Hepatocyte (in vitro differentiated cells): ENCODE measurements at regions not wholly inside any gene's neighbourhood (a gene's known extent, or its start where the extent isn't known, plus 50 kb on each side); places are given as distances from the start of the nearest gene placed in this dataset.
A peak's percentile ranks its signal among the peaks of the same experiment; 100 is the strongest.

Source experiments
- DNase-seq: peaks from one replicate; pipeline ENCODE4 v3.0.0-alpha.2; 2016; ENCODE audit warnings: low spot score
- H2AFZ ChIP-seq: fragments of 200-600 bp; sonication (generic); 2 replicates; pipeline ENCODE4 v1.6.0; 2016; ENCODE audit warnings: antibody characterized with exemption, mild to moderate bottlenecking
- H3K27ac ChIP-seq: fragments of 200-600 bp; sonication (generic); 2 replicates; pipeline ENCODE4 v1.5.1; 2016; ENCODE audit warnings: mild to moderate bottlenecking
- H3K27me3 ChIP-seq: fragments of 200-600 bp; sonication (generic); 2 replicates; pipeline ENCODE4 v1.6.1; 2016
- H3K36me3 ChIP-seq: fragments of 200-600 bp; sonication (generic); replicated peaks from 2 replicates; pipeline ENCODE4 v1.5.1; 2016; ENCODE audit warnings: low read depth; ENCODE audit not compliant: insufficient read depth
- H3K4me1 ChIP-seq: fragments of 200-600 bp; sonication (generic); 2 replicates; pipeline ENCODE4 v1.5.1; 2016; ENCODE audit warnings: mild to moderate bottlenecking, moderate library complexity; ENCODE audit not compliant: insufficient read depth
- H3K4me2 ChIP-seq: fragments of 200-600 bp; sonication (generic); 2 replicates; pipeline ENCODE4 v1.6.0; 2016
- H3K4me3 ChIP-seq: fragments of 200-600 bp; sonication (generic); 2 replicates; pipeline ENCODE4 v1.5.1; 2016; ENCODE audit warnings: mild to moderate bottlenecking
- H3K79me2 ChIP-seq: fragments of 200-600 bp; sonication (generic); 2 replicates; pipeline ENCODE4 v1.6.0; 2017; ENCODE audit warnings: mild to moderate bottlenecking
- H3K9me2 ChIP-seq: fragments of 200-600 bp; sonication (generic); replicated peaks from 2 replicates; pipeline ENCODE4 v1.6.0; 2017; ENCODE audit warnings: mild to moderate bottlenecking; ENCODE audit not compliant: insufficient read depth
- H3K9me3 ChIP-seq: fragments of 200-600 bp; sonication (generic); 2 replicates; pipeline ENCODE4 v1.5.1; 2016; ENCODE audit warnings: low read depth, mild to moderate bottlenecking
- H4K20me1 ChIP-seq: fragments of 200-600 bp; sonication (generic); 2 replicates; pipeline ENCODE4 v1.6.0; 2016; ENCODE audit warnings: mild to moderate bottlenecking; ENCODE audit not compliant: insufficient read depth, poor library complexity, severe bottlenecking
- EZH2 ChIP-seq: fragments of 200-600 bp; sonication (generic); IDR thresholded peaks from 2 replicates; pipeline ENCODE4 v1.6.1; 2016; ENCODE audit warnings: antibody characterized with exemption, mild to moderate bottlenecking, borderline replicate concordance
- EZH2phosphoT487 ChIP-seq: fragments of 200-600 bp; sonication (generic); IDR thresholded peaks from one replicate; pipeline ENCODE4 v1.6.1; 2018; ENCODE audit warnings: antibody characterized with exemption, mild to moderate bottlenecking, low read depth, moderate library complexity; ENCODE audit not compliant: unreplicated experiment, severe bottlenecking
- WGBS: methylation state at CpG from one replicate; pipeline ENCODE4 v1.1.6; 2016; ENCODE audit warnings: low lambda C conversion rate; ENCODE audit errors: missing lambda C conversion rate; 5-methylcytosine and 5-hydroxymethylcytosine counted together
- TF ChIP-seq, protein P1 (sequence below): fragments of 200-600 bp; sonication (generic); IDR thresholded peaks from 2 replicates; pipeline ENCODE4 v1.5.1; 2016; ENCODE audit warnings: antibody characterized with exemption, mild to moderate bottlenecking; ENCODE audit not compliant: poor library complexity

DNA sequence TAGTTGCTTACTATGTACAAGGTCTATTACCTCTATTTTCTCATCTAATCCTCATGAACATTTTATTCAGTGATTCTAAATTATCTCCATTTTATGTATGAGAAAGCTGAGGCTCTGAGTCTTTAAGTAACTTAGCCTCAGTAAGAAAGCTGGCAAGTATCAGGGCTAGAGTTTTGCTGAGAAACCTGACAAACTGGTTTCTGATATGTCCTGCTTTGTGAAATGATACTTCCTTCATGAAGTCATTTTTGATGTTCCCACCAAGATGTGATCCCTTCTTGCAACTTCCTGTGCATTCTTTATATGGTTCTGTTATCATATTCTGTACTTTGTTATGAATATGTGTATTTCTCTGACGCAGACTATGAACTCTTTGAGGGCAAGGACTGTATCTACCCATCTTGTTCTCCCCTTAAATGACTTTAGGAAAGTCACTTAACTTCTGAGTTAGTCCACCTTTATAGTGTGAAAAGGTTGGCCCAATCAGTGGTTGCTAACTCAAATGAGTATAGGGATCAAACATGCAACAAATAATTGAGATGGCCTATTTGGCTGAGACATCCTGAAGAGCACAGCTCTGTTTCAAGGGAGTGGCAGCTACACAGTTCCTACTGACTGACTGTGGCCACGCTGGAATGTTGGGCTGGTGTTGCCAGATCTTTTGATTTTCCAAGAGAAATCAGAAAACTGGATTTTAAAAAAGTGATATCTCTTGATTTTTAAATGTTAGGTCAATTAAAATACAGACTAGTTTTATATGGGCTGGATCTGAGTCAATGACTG lies 127.9 kb upstream of the AMOT start:
- Histone ChIP-seq H3K4me2 (no peak overlapping the region), H3K36me3 (no peaks in the 10 kb centered on the region), H3K9me3 (no peaks in the 10 kb centered on the region), H3K4me3 (no peak overlapping the region), H3K27ac (peak overlapping the region; percentile 45), H3K79me2 (no peaks in the 10 kb centered on the region), H3K27me3 (no peaks in the 10 kb centered on the region), H2AFZ (no peak overlapping the region), H3K4me1 (peaks cover 15% of the 10 kb centered on the region), H4K20me1 (no peaks in the 10 kb centered on the region), H3K9me2 (no peaks in the 10 kb centered on the region)
- peak; percentile 21 for DNase-seq
- 80% methylated on average over 2 of the region's 2 CpGs for WGBS
- TF ChIP-seq, protein P1, sequence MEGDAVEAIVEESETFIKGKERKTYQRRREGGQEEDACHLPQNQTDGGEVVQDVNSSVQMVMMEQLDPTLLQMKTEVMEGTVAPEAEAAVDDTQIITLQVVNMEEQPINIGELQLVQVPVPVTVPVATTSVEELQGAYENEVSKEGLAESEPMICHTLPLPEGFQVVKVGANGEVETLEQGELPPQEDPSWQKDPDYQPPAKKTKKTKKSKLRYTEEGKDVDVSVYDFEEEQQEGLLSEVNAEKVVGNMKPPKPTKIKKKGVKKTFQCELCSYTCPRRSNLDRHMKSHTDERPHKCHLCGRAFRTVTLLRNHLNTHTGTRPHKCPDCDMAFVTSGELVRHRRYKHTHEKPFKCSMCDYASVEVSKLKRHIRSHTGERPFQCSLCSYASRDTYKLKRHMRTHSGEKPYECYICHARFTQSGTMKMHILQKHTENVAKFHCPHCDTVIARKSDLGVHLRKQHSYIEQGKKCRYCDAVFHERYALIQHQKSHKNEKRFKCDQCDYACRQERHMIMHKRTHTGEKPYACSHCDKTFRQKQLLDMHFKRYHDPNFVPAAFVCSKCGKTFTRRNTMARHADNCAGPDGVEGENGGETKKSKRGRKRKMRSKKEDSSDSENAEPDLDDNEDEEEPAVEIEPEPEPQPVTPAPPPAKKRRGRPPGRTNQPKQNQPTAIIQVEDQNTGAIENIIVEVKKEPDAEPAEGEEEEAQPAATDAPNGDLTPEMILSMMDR: no peak
- TF ChIP-seq EZH2phosphoT487: no peak
- no peak for TF ChIP-seq EZH2

DNA sequence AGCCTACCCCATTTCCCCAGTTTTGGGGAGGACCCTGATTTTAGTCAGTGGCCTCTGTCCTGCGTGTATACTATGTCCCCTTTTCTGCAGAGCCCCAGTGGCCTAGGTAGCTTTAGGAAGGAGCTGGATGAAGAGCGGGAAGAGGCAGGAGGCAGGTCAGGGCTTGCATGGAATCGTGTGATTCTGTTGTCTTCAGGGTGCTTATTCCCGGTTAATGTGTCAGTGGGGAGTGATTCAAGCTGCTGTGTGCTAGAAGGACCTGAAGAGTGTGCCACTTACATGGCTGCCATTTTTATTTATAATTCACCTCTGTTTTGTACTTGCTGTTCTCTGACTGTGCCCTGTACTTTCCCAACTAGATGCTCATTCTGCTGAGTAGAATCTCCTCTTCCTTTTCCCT lies 127.3 kb upstream of the AMOT start:
- H3K9me3 ChIP-seq: no peaks in the 10 kb centered on the region
- peaks cover 15% of the 10 kb centered on the region for H3K4me1 ChIP-seq
- no peak for TF ChIP-seq EZH2
- TF ChIP-seq, protein P1: no peak
- no peak for TF ChIP-seq EZH2phosphoT487
- 89% methylated on average over 4 of the region's 4 CpGs for WGBS
- H3K27ac ChIP-seq: peak overlapping the region; percentile 45
- no peaks in the 10 kb centered on the region for H3K27me3 ChIP-seq
- DNase-seq: no peak
- H3K4me3 ChIP-seq: no peak overlapping the region
- H2AFZ ChIP-seq: no peak overlapping the region
- H3K4me2 ChIP-seq: no peak overlapping the region
- no peaks in the 10 kb centered on the region for H4K20me1 ChIP-seq
- no peaks in the 10 kb centered on the region for H3K9me2 ChIP-seq
- no peaks in the 10 kb centered on the region for H3K36me3 ChIP-seq
- no peaks in the 10 kb centered on the region for H3K79me2 ChIP-seq

DNA sequence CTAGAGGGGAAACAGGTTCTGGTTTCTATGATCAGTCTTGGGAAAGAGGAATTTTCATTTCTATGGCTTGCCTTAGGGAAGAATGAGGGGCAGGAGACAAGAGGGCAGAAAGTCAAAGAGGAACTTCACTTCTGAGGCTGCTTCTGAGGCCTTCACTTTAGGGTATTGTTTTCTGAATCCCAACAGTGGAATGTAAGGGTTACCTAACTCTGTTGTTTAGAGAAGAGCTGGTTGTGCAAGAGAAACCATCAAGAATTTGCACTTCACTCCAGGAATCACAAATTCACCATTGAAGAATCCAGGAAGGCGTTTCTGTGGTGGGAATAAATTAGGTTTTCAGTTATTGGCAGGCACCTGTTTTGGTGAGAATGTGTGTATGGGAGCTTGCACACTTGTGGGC lies 126.7 kb upstream of the AMOT start:
- H3K36me3 ChIP-seq: no peaks in the 10 kb centered on the region
- H2AFZ ChIP-seq: no peak overlapping the region
- DNase-seq: no peak
- no peaks in the 10 kb centered on the region for H3K9me2 ChIP-seq
- no peak overlapping the region for H3K4me2 ChIP-seq
- H3K27ac ChIP-seq: peak overlapping the region; percentile 42
- H4K20me1 ChIP-seq: no peaks in the 10 kb centered on the region
- no peaks in the 10 kb centered on the region for H3K27me3 ChIP-seq
- H3K9me3 ChIP-seq: no peaks in the 10 kb centered on the region
- H3K4me3 ChIP-seq: no peak overlapping the region
- H3K4me1 ChIP-seq: peaks cover 15% of the 10 kb centered on the region
- no peak for TF ChIP-seq EZH2phosphoT487
- no peak for TF ChIP-seq EZH2
- TF ChIP-seq, protein P1: no peak
- H3K79me2 ChIP-seq: no peaks in the 10 kb centered on the region
- 93% methylated on average over 1 of the region's 1 CpG for WGBS

DNA sequence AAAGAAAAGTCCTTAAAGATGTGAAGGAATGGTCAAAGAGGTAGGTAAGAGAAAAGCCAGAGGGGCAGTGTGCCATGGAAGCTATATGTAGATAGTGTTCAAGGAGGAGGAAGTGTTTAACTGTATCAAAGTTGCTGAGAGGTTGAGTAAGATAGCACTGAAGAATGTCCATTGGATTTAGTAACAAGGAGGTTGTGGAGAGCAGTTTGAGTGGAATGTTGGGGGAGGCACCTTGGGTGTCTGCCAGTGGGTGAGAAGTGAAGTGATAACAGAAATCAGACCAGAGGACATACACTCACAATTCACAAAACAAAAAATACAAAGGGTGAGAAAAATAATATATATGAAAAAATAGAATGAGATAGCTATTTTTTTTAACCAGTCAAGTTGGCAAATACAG lies 121.3 kb upstream of the AMOT start:
- Histone ChIP-seq H4K20me1 (no peaks in the 10 kb centered on the region), H3K9me2 (no peaks in the 10 kb centered on the region), H2AFZ (no peak overlapping the region), H3K4me1 (no peaks in the 10 kb centered on the region), H3K27ac (no peak overlapping the region), H3K79me2 (no peaks in the 10 kb centered on the region), H3K4me2 (no peak overlapping the region), H3K36me3 (no peaks in the 10 kb centered on the region), H3K4me3 (no peak overlapping the region), H3K27me3 (no peaks in the 10 kb centered on the region), H3K9me3 (no peaks in the 10 kb centered on the region)
- TF ChIP-seq EZH2: no peak
- TF ChIP-seq, protein P1: no peak
- no peak for TF ChIP-seq EZH2phosphoT487
- peak; percentile 5 for DNase-seq
